Pancreas (tissue), 10 donors: ENCODE measurements at regions not wholly inside any gene's neighbourhood (a gene's known extent, or its start where the extent isn't known, plus 50 kb on each side); places are given as distances from the start of the nearest gene placed in this dataset.

Source experiments
- ATAC-seq, 4 donors: fragments of 200-7000 bp; cut with Tn5 transposase; one replicate each; pipeline versions ENCODE4 v1.8.0 to v1.9.1; 2020; ENCODE audit warnings: mild to moderate bottlenecking in 4 of 4, moderate library complexity in 4 of 4
- DNase-seq, 6 donors: peaks; one replicate each; pipeline ENCODE4 v3.0.0-alpha.2; 2020
- FAIRE-seq: peaks from 2 replicates; lab custom pipeline; 2012; peaks lifted over from hg19 to GRCh38; lab: Jason Lieb, UNC
- H3K27ac ChIP-seq, 4 donors: fragments of 200-600 bp; sonication (generic); 1 replicate in 3 of 4; 2 replicates in 1 of 4; pipeline versions ENCODE4 v1.5.0 to v1.8.0; 2020
- H3K27me3 ChIP-seq, 4 donors: fragments of 200-600 bp; one replicate each; pipeline ENCODE4 v1.8.0; 2021
- H3K36me3 ChIP-seq, 3 donors: fragments of 200-600 bp; sonication (generic) in 1 of 3; one replicate each; pipeline versions ENCODE4 v1.5.0 to v1.8.0; 2020 to 2021
- H3K4me1 ChIP-seq, 3 donors: fragments of 200-600 bp; one replicate each; pipeline ENCODE4 v1.8.0; 2021
- H3K4me3 ChIP-seq, 4 donors: fragments of 200-600 bp; sonication (generic) in 2 of 4; one replicate each; pipeline versions ENCODE4 v1.5.0 to v1.8.0; 2020 to 2021
- H3K9me3 ChIP-seq, 4 donors: fragments of 200-600 bp; one replicate each; pipeline ENCODE4 v1.8.0; 2021
- WGBS, 2 donors: extraction: QIAGEN DNeasy Blood & Tissue Kit; methylation state at CpG; one replicate each; pipeline ENCODE4 v1.1.7; 2013; 5-methylcytosine and 5-hydroxymethylcytosine counted together
- intact Hi-C, 3 donors: fragments of 100-400 bp; cut with DNase I; formaldehyde crosslinking; loops; one replicate each; pipeline versions ENCODE4 v1.11.1 to v1.14.2; 2022
- TF ChIP-seq, protein P1 (sequence below), 4 donors: fragments of 200-600 bp; sonication (generic) in 3 of 4; IDR thresholded peaks; one replicate each; pipeline versions ENCODE4 v1.5.0 to v1.8.0; 2021; ENCODE audit warnings: antibody characterized with exemption in 4 of 4
- donor health status: healthy with polysubstance abuse.
- donor health status: DM: no; HTN: no; CAD: no; lungs with moderate emphysema.
- donor health status: DM: no; HTN: no; CAD: no.
- donor health status: control.
- donor health status: control.
- donor health status: Bipolar disorder and iron deficiency.
- donor health status: DM: yes; HTN: yes; CAD: no.
- donor health status: DM: no; HTN: no; CAD: no.
- donor health status: DM: no; HTN: no; CAD: no.
- donor health status: DM: yes; HTN: yes; CAD: no.

DNA sequence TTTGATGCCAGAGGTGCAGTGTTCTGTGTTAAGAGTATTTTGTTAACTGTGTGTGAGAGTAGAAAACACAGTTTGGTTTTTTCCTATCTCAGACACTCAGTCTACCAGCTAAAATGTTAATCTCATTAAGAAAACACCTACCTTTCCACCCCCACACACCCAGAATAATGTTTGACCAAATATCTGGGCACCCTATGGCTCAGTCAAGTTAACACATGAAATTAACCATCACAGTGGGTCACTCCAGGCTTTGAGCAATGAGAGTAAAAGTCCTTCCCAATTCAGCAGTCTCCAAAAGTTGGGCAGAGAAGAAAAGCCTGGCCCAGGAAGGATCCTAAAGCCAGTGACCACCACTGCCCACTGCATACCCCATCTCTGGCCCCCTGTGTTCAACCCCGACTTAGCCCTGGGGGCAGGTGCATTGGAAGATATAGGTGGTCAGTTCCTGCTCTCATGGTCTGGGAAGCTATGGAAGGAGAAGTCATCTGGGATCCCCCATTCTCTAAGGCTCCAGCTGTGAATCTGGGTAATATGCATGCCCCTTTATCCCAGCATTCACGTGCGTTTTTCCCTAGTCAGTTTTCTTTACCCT lies 50.2 kb upstream of the CSF3R start:
- Histone ChIP-seq H3K27ac (no peak overlapping the region), H3K4me1 (peaks cover 0 to 6% (median 0%) of the 10 kb centered on the region in 3 donors), H3K36me3 (no peaks in the 10 kb centered on the region), H3K27me3 (no peaks in the 10 kb centered on the region), H3K4me3 (no peak overlapping the region), H3K9me3 (no peaks in the 10 kb centered on the region)
- 68 to 82% methylated on average over 3 of the region's 3 CpGs for WGBS, 2 donors
- ATAC-seq (no peak), FAIRE-seq (no peak), DNase-seq (no peak)
- TF ChIP-seq, protein P1, sequence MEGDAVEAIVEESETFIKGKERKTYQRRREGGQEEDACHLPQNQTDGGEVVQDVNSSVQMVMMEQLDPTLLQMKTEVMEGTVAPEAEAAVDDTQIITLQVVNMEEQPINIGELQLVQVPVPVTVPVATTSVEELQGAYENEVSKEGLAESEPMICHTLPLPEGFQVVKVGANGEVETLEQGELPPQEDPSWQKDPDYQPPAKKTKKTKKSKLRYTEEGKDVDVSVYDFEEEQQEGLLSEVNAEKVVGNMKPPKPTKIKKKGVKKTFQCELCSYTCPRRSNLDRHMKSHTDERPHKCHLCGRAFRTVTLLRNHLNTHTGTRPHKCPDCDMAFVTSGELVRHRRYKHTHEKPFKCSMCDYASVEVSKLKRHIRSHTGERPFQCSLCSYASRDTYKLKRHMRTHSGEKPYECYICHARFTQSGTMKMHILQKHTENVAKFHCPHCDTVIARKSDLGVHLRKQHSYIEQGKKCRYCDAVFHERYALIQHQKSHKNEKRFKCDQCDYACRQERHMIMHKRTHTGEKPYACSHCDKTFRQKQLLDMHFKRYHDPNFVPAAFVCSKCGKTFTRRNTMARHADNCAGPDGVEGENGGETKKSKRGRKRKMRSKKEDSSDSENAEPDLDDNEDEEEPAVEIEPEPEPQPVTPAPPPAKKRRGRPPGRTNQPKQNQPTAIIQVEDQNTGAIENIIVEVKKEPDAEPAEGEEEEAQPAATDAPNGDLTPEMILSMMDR (IDR thresholded peaks at IDR 0.05) = no peak
- intact Hi-C loops = no loop called here
